Medulla oblongata (tissue), 1 donor: ENCODE measurements at regions not wholly inside any gene's neighbourhood (a gene's known extent, or its start where the extent isn't known, plus 50 kb on each side); places are given as distances from the start of the nearest gene placed in this dataset.

Experiments
- DNase-seq: peaks from one replicate; pipeline ENCODE4 v3.0.0-alpha.2; 2015; ENCODE audit errors: extremely low spot score

DNA sequence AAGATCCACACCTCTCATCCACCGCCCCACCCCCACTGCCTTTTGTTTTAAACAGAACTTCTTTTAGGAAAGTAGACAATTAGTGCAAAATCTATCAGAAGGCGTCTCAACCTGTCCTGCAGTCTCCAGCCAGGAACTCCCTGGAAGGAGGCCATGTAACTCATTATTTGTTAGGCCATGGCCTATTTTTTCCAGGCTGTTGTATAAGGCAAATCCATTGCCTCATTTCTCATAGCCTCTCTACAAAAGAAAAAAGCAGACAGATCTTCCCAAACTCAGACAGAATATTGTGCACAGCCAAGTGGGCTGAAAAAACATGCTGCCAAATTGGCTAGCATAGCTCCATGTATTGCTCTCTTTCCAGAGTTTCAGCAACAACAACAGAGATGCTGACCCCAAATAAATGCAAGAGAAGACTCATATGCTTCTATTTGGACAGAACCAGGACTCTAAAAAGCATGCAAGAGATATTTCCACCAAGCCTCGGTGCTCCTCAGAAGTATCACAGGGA lies 770.7 kb upstream of the CXADR start:
- DNase-seq: peak; percentile 70

DNA sequence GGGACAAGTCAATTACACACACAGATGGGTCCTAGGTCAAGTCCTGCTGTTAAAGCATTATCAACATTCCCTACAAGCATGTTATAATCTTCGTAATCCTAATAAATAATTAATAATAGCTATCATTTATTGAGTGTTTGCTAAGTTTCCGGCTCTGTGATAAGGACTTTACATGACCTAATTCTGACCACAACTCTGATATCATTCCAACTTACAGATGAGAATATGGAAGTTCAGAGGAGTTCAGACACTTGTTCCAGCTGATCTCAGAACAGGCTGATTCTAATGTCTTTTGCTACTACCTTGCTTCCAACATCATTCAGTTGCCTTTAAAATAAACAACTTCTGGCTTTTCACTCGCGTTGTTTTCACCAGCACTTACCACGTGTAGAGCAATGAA lies 770.1 kb upstream of the CXADR start:
- DNase-seq: no peak

DNA sequence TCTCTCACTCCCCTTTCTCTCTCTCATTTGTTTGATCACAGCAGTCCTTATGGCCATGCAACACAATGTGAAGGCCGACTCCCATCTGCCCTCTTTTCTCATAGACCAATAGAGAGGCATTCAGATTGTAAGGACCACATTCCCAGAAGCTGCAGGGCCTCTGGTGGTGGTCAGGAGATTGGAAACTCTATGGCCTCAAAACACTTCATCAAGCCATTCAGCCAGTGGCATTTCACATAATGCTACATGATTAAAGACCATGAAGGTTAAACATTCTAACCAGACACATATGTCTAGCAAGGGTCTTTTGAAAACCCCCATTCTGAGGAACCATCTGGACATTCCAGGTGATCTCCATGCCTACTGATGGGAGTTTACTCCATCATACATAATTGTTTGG lies 769.5 kb upstream of the CXADR start:
- no peak for DNase-seq

DNA sequence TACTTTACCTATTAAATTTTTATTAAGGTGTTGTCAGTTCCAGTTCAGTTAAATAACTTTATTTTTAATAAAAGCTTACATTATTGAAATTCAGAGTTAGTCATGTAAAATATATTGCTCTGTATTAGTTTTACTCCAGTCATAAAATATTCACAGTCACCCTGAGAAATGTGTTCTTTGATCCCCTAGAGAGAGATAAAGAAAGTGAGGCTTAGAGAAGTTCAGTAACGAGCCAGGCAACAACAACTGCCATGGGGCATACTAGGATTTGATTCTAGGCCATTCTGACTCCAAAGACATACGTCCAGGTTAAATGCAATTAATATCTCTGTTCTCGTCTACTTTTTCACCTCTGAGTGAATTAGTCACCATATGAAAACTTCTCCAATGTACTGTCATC lies 761.9 kb upstream of the CXADR start:
- DNase-seq: no peak

DNA sequence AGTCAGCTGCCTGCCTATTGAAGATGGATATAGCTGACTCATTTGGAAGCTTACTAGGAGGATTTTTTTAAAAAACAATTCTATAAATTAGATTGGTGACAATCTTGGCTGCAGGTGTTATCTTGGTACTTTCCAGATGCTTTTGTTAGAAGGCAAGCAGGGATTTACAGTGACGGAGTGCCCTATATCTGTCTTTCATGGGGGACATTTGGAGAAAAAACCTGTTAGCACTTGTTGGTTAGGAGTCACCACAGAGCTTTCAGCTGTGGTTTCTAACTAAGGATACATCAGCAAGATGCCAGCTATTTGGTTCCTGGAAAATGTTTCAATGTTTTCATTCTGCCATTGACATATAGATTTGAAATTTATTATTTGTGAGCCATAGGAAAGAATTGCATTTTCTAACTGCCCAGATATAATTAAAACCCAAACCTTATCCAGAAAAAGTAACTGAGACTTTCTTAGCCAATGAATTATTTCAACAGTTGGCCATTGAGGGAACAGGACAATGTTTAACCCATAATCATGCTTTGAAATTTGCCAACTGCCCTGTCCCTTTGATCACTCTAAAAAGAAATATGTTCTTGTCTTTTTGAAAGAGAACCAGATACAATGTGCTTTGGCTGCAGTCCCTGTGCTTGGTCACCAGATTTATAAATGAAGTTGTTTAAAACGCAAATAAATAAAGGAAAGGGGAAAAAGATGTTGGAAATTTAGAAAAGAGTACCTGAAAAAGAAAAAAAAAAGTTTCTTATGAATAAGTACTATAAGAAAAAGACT lies 761.0 kb upstream of the CXADR start:
- peak; percentile 44 for DNase-seq

DNA sequence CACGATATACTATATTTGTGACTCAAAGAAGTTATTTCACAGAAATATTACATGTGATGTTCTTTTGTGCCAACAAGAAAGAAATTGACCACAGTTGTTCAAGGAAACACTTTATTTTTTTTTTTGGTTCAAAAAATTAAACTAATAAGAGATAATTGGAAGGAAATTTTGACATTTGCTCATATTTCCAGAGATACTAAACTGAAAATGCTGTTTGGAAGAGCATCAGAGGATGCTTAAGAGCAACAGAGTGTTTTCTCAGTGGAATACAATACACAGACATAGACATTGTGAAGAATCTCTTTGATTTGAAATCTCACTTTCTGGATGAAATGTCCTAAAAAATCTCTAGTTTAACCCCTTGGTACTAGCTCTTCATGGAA lies 760.4 kb upstream of the CXADR start:
- no peak for DNase-seq

DNA sequence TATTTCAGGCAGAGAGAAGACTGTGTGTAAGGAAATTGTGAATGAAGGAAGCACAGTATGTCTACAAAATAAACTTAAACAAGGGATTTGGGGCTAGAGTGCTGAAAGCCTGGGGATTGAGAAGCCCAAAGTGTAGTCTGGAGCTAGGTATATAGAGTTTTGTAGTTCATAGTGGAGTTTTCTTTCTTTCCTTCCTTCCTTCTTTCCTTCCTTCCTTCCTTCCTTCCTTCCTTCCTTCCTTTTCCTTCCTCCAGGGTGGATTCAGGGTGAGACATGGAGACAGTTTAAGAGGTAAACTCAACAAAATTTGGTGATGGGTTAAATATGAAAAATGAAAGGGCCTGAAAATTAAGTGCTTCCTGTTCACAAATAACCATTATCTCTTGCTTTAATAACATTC lies 757.8 kb upstream of the CXADR start:
- DNase-seq: no peak

DNA sequence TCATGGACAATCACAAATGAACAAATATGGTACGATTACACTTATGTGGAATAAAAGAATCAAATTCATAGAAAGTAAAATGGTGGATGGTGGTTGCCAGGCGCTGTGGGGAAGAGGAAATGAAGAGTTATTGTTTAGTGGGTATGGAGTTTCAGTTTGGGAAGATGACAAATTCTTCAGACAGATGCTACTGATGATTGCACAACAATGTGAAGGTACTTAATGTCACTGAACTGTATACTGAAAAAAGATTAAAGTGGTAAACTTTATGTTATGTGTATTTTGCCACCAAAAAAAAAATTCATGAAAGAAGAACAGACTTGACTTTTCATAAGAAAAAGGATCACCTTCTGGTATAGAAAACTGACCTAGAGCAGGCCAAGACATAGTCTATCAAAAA lies 745.6 kb upstream of the CXADR start:
- no peak for DNase-seq

DNA sequence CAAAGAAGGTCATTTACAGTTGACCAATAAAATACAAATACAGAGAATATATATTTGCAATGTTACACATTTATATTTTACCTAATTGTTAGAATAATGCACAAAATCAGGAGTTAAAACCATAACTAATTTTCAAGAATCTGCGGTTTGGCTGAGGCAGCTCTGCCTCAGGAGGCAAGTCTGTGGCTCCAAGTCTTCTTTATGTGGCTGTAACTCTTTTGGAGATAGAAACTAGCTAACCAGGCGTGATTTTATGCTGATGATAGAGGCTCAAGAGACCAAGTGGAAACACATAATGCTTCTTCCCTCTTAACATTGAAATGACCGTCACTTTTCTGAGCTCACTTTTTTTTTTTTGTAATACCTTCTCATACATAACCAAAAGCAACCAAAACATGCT lies 744.7 kb upstream of the CXADR start:
- DNase-seq: no peak

DNA sequence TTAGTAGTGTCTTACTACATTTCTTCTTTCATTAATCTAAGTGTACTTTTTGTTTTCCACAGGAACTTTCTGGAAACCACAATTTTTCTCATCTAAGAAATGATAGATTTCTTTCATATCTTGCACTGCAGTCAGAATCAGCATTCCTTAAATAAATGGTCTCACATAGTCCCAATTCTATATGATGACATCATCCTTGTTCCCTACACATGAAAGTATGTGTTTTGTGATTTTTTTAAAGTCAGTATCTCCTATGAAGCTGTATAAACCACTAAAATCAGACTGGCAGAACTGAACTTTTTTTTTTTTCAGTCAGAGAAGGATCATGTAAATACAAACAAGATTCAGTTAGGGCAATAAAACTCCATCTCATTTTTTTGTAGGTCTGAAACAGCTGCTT lies 742.6 kb upstream of the CXADR start:
- DNase-seq: no peak

DNA sequence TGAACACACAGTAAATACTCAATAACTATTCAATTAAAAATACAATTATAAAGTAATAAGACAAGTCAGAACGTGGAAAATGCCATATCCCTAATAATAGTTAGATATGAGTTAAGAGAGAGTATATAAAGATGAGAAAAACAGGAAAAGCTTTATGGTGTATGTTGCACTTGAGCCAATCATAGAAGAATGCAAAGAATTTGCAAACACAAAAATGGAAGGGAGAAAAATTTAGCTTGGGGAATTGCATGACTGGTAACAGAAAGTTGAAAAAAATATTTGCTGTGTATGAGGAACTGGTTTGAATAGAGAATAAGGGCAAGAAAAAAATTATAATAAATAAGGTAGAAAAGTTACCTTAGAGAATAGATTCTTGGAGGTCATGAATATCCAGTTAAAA lies 739.6 kb upstream of the CXADR start:
- no peak for DNase-seq

DNA sequence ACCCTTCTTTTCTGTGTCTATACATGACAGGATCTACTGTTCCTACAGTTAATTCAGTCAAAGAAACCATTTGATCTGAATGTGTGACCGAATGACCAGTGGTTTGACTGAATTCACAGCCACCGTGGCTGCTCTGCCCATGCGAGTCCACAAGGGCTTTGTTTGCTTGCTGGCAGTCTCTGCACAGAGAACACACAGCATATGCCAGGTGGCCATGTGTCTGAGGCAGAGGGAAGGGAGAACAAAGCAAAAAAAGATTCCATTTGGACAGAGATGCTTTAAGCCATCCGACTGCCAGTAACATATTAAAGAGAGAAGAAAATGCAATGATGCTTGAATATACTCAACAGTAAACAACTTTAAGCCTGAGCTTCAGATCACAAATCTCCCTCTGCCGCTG lies 737.8 kb upstream of the CXADR start:
- DNase-seq: peak; percentile 85

DNA sequence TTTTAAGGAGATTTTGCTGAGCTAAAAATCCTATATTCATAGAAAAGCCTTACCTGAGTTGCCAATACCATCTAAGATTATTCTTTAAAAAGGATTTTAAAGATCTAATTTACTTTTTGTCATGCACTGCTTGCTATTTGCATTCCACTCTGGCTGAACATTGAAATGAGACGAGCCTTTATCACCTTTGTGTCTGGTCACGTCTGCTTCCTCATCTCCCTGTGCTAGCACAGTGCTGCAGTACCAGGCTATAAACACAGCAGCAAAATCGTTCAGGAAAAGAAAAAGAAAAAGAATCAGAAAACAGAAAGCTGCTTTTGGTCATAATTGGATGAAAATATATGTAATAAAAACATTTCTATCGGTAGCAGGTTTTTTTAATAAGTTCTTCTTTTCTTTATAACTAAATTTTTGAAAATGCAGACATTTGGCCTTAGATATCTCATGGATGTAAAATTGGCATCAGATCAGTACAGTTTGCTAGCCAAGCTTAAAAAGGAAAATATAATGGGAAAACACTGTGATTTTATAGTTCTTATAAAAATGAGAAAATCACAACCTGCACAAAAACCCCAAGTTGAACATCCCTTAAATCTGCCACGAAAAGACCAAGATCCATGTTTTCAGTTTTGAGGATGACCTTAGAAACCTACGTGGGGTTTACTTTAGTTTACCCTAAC lies 735.7 kb upstream of the CXADR start:
- no peak for DNase-seq

DNA sequence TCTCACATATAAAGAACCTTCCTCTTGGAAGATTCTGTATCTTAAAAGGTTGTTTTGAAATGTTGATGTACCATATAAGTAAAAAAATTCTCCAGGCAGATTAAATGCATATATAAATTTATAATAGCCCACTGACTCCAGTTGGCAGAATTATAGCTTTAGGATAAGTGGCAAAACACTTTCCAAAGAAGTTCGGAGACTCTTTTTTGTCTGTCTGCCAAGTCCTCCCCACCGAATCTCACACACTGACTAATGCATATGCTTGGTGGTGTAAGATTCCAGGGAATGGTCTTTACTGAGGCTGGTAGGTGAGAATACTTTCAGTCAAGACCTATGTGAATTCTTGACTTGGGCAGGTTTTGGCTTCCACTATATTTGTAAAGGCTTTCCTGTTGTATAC lies 724.3 kb upstream of the CXADR start:
- DNase-seq: no peak

DNA sequence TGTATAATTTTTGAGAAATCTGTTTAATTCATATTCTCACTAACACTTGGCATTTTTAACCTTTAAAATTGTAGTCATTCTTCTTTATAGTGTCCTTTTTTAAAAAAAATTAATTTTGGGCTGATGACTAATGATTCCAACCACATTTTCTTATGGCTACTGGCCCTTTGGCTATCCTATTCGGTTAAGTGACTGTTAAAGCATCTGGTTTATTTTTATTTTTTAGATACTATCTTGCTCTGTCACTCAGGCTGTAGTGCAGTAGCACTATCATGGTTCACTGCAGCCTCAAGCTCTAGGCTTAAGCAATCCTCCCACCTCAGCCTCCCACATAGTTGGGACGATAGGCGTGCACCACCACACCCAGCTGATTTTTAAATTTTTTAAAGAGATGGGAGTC lies 723.2 kb upstream of the CXADR start:
- no peak for DNase-seq

DNA sequence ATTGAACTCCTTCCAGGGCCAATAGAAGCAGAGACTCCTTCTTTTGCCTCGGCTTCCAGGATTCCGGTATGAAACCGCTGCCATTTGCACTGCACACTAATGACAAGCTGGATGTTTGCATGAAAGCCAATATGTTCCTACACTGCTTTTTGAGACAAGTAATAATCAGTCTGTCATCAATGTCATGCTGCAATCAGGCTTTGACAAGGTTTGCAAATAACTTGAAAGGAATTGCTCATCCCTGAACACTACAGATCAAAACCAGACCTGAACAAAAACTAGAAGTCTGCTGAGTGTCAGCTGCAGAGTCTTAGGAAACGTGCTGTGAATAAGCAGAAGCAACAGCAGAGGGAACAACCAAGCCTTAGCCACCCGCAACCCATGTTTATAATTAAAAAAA lies 720.7 kb upstream of the CXADR start:
- DNase-seq: peak; percentile 17

DNA sequence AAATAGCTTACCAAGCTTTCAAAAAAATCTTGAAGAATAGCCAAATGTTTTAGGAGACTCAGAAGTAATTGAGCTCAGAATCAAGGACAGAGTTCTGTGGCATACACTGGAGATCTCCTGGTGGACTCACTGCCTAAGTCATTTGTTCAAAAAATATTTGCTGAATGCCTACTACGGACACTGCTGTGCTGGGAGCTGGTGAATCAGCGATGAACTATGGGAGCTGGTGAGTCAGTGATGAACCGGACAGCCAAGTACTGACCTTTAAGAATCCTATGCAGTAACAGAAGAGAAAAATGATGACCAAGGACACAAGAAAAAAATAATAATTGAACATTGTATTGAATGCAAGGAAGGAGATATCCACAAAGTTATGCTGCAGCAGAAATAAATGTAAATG lies 717.9 kb upstream of the CXADR start:
- no peak for DNase-seq

DNA sequence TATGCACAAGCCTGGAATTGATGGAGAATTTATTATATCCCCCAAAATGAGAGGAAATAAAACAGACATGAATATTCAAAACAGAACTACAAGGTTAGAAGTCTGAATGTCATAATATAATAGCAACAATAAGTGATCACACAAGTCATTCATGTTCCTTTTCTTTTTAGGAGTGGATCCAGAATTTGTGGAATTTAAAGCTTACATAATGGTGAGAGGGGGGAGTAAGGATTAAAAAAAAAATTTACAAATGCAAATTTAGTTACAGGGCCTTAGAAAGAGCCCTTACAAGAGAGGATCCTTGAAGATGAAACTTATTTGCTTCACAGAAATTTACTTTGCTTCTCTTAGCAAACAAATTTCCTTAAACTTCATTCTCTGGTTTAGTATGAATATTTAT lies 716.1 kb upstream of the CXADR start:
- DNase-seq: no peak

DNA sequence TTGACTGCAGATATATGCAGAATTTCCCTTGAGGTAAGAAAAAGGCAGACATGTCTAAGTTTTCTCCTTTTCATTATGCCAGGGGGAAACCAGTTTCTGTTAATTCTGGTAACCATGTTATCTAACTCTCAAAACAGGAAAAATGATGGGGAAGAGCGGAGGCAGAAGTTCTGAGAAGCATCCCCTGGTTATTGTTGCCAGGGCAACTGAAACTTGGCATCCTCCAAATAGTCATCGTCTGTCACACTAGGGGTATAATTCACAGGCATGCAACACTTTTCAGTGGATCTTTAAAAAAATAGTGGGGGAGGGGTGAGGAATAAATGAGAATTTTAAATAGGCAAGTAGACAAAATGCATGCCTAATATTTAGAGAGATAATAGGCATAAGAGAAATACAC lies 715.3 kb upstream of the CXADR start:
- no peak for DNase-seq

DNA sequence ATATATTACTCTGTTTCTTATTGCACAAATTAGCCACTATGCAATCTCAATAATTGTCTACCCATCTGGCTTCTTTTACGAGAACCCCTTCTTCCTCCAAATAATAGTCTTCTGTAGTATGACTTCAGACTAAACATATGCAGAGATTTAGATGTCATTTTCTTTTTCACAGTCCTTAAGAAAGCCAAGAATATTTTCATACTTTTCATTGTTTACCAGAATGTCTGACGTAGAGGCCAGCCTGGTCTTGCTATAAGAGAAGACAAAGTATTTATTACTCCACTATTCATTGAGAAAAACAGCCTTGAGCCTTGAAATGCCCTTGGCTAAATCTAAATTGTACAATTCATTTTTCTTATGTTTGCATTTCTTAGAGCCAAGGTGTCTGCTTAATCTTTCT lies 714.9 kb upstream of the CXADR start:
- DNase-seq: no peak

DNA sequence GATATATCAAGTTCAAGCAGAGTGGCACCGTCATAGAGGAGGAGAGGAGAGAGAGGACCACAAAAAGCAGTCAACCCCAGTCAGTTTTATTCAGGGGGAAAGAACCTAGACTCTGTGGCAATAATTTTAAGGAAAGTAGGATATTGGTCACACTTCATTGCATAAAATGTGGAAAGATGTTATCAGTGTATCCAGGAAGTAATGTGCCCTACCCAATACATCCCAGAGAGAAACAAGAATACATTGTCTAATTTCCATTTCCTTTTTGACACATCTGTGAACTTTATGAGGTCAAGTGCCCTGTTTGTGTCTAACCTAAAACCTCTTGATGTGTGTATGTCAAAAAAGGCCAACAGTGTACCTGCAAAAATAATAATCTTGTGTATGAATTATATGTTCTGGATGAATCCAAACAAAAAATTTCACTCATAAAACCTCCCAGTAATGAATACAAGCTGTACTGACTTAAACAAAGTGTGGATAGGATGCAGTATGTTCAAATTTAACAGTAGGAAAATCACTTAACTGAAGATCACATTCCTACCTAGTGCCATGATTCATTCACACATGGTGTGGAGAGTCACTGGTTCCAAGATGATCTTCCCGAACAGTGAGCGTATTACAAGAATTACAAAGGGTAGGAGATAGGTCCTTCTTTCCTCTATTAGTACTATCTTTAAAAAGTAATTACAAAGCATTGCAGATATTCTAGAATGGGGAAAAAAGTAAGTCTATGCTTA lies 712.1 kb upstream of the CXADR start:
- no peak for DNase-seq

DNA sequence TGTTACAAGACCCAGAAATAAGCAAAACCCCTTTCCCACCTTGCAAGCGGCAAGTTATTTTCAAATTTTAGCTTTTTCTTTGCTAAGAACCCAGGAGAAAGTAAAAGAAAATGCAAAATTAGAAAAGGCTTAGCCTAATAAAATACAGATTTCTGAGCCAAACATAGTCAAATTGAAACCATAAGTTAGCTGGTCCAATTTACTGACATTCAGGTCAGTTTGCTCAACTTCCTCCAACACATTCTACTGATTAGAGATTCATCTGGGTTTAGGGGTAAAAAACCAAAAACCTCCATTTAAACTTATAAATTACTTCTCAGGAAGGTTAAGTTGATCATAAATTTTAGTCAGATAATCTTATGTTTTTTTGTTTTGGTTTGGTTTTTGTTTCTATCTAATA lies 701.8 kb upstream of the CXADR start:
- no peak for DNase-seq

DNA sequence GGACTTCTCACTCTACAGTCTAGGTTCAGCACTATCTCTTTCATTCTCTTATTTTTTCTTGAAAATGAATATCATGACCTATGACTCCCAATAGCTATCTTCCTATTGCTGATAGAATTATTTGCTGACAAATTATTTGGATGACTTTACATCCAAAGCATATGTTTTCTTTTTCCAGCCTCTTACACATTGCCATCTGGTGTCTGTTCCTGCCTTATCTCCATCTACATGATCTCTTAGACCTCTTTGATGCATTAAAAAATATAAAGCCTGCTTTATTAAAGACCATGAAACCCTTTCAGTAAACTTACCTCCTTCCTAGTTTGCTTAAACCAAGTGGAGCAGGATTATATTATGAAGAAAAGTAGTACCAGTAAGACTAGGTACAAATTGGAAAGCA lies 700.9 kb upstream of the CXADR start:
- no peak for DNase-seq
